Fibroblast of lung (primary cell): ENCODE measurements at regions not wholly inside any gene's neighbourhood (a gene's known extent, or its start where the extent isn't known, plus 50 kb on each side); places are given as distances from the start of the nearest gene placed in this dataset.
"Not testable (repeated sequence)": the region's sequence is repeated elsewhere in the genome, so short reads cannot be mapped to it uniquely, and the experiment has no call there.

Experiments used
- DNase-seq, 2 donors: peaks; one replicate each; pipeline versions ENCODE4 v3.0.0 to v3.0.0-alpha.2; 2010; ENCODE audit warnings: low read depth in 2 of 2
- H2AFZ ChIP-seq: 2 replicates; pipeline ENCODE4 v1.5.1; 2012; ENCODE audit warnings: low read length, control low read depth, inconsistent platforms
- H3K27ac ChIP-seq: 2 replicates; pipeline ENCODE4 v1.5.1; 2011; ENCODE audit warnings: low read length, control low read depth; ENCODE audit not compliant: insufficient read depth
- H3K27me3 ChIP-seq: 2 replicates; pipeline ENCODE4 v1.5.1; 2011; ENCODE audit warnings: mild to moderate bottlenecking, low read length; ENCODE audit not compliant: control insufficient read depth, insufficient read depth
- H3K36me3 ChIP-seq: 2 replicates; pipeline ENCODE4 v1.5.1; 2011; ENCODE audit warnings: low read length; ENCODE audit not compliant: control insufficient read depth, insufficient read depth
- H3K4me1 ChIP-seq: 2 replicates; pipeline ENCODE4 v1.5.1; 2011; ENCODE audit warnings: low read length; ENCODE audit not compliant: control insufficient read depth, insufficient read depth; ENCODE audit errors: extremely low read depth
- H3K4me2 ChIP-seq: 2 replicates; pipeline ENCODE4 v1.5.1; 2011; ENCODE audit warnings: low read length, control low read depth; ENCODE audit not compliant: insufficient read depth; ENCODE audit errors: extremely low read depth
- H3K4me3 ChIP-seq, 4 experiments: fragments of 200-600 bp in 1 of 4; sonication (generic) in 1 of 4; replicated peaks in 1 of 4; 2 replicates each; pipeline ENCODE4 v1.5.1; 2011 to 2016; ENCODE audit warnings: low read length in 4 of 4, low read depth in 3 of 4, mild to moderate bottlenecking in 3 of 4, control low read depth in 2 of 4, inconsistent platforms in 1 of 4, mixed read lengths in 1 of 4; ENCODE audit not compliant: insufficient read depth in 1 of 4; ENCODE audit errors: control extremely low read depth in 1 of 4
- H3K79me2 ChIP-seq: 2 replicates; pipeline ENCODE4 v1.5.1; 2012; ENCODE audit warnings: mild to moderate bottlenecking, low read length, inconsistent platforms; ENCODE audit not compliant: control insufficient read depth, insufficient read depth
- H3K9ac ChIP-seq: 2 replicates; pipeline ENCODE4 v1.5.1; 2011; ENCODE audit warnings: mild to moderate bottlenecking, low read length, control low read depth; ENCODE audit not compliant: insufficient read depth
- H3K9me3 ChIP-seq: 2 replicates; pipeline ENCODE4 v1.5.1; 2012; ENCODE audit warnings: low read depth, low read length; ENCODE audit not compliant: control insufficient read depth, insufficient read depth
- H4K20me1 ChIP-seq: 2 replicates; pipeline ENCODE4 v1.5.1; 2011; ENCODE audit warnings: low read length; ENCODE audit not compliant: control insufficient read depth, insufficient read depth; ENCODE audit errors: extremely low read depth
- CTCF ChIP-seq, 2 donors: IDR thresholded peaks in 1 of 2; conservative IDR thresholded peaks in 1 of 2; 1 replicate in 1 of 2; 2 replicates in 1 of 2; pipeline ENCODE4 v1.5.1; 2011 to 2012; ENCODE audit warnings: low read length in 2 of 2, control low read depth in 1 of 2, inconsistent platforms in 1 of 2, low read depth in 1 of 2, mild to moderate bottlenecking in 1 of 2
- EZH2 ChIP-seq: IDR thresholded peaks from 2 replicates; pipeline ENCODE4 v1.5.1; 2012; ENCODE audit warnings: low read length, control low read depth, mild to moderate bottlenecking; ENCODE audit errors: missing control alignments

- H3K4me3 ChIP-seq, H4K20me1 ChIP-seq, H3K27ac ChIP-seq, H3K9me3 ChIP-seq, H3K9ac ChIP-seq, H3K4me1 ChIP-seq, DNase-seq, H2AFZ ChIP-seq, H3K27me3 ChIP-seq, H3K36me3 ChIP-seq, H3K4me2 ChIP-seq, H3K79me2 ChIP-seq: not testable (repeated sequence)
Measured at GRCh38 chr16:32085438-32086141, 167.5 kb upstream of the TP53TG3D start.

- peak overlapping the region in 1 of 4 experiments; percentile 52 for H3K4me3 ChIP-seq
- not testable (repeated sequence) for DNase-seq, H3K79me2 ChIP-seq, H3K4me1 ChIP-seq, H3K27ac ChIP-seq, H2AFZ ChIP-seq, H4K20me1 ChIP-seq, H3K36me3 ChIP-seq, H3K9me3 ChIP-seq, H3K4me2 ChIP-seq, H3K27me3 ChIP-seq, H3K9ac ChIP-seq
Measured at GRCh38 chr16:32115562-32115961, 137.5 kb upstream of the TP53TG3D start.

- DNase-seq: no peak
- no peak overlapping the region for H3K4me2 ChIP-seq
- no peaks in the 10 kb centered on the region for H3K9me3 ChIP-seq
- no peaks in the 10 kb centered on the region for H3K27me3 ChIP-seq
- TF ChIP-seq CTCF (conservative IDR thresholded peaks at IDR 0.05 in 1 of 2, IDR thresholded peaks at IDR 0.05 in 1 of 2; ENCODE audit: low read depth in 1 of 2, low read length in 2 of 2) (no peak), EZH2 (peak; percentile 64)
- H3K27ac ChIP-seq: no peak overlapping the region
- no peaks in the 10 kb centered on the region for H3K79me2 ChIP-seq
- H3K4me3 ChIP-seq: peak overlapping the region in 1 of 4 experiments; percentile 52
- no peaks in the 10 kb centered on the region for H3K36me3 ChIP-seq
- no peak overlapping the region for H2AFZ ChIP-seq
- H3K4me1 ChIP-seq: no peaks in the 10 kb centered on the region
- H4K20me1 ChIP-seq: no peaks in the 10 kb centered on the region
- no peak overlapping the region for H3K9ac ChIP-seq
Measured at GRCh38 chr16:32116080-32116479, 137.0 kb upstream of the TP53TG3D start.

GRCh38 chr16:32116533-32116932, 136.6 kb upstream of the TP53TG3D start:
- H3K27ac ChIP-seq, H3K9ac ChIP-seq, H2AFZ ChIP-seq, DNase-seq, H3K9me3 ChIP-seq, H3K4me1 ChIP-seq, H3K79me2 ChIP-seq, H3K36me3 ChIP-seq, H3K27me3 ChIP-seq, H3K4me2 ChIP-seq, H4K20me1 ChIP-seq: not testable (repeated sequence)
- peak overlapping the region in 1 of 4 experiments; percentile 52 for H3K4me3 ChIP-seq

GRCh38 chr16:32120372-32120771, 132.7 kb upstream of the TP53TG3D start:
- H3K27me3 ChIP-seq: not testable (repeated sequence)

GRCh38 chr16:32120779-32121178, 132.3 kb upstream of the TP53TG3D start:
- H3K27ac ChIP-seq, H3K4me1 ChIP-seq, H3K4me3 ChIP-seq, H3K36me3 ChIP-seq, H2AFZ ChIP-seq, H4K20me1 ChIP-seq, DNase-seq, H3K27me3 ChIP-seq, H3K4me2 ChIP-seq, H3K79me2 ChIP-seq, H3K9me3 ChIP-seq, H3K9ac ChIP-seq: not testable (repeated sequence)

More at GRCh38 chr16:32120372-32120771, 132.7 kb upstream of the TP53TG3D start:
- not testable (repeated sequence) for H3K9me3 ChIP-seq, H3K9ac ChIP-seq, H3K79me2 ChIP-seq, H3K27ac ChIP-seq, H3K4me3 ChIP-seq, H3K4me2 ChIP-seq, H3K4me1 ChIP-seq, H4K20me1 ChIP-seq, H2AFZ ChIP-seq, H3K36me3 ChIP-seq, DNase-seq
